ENCODE measurements at regions not wholly inside any gene's neighbourhood (a gene's known extent, or its start where the extent isn't known, plus 50 kb on each side); places are given as distances from the start of the nearest gene placed in this dataset.

DNA sequence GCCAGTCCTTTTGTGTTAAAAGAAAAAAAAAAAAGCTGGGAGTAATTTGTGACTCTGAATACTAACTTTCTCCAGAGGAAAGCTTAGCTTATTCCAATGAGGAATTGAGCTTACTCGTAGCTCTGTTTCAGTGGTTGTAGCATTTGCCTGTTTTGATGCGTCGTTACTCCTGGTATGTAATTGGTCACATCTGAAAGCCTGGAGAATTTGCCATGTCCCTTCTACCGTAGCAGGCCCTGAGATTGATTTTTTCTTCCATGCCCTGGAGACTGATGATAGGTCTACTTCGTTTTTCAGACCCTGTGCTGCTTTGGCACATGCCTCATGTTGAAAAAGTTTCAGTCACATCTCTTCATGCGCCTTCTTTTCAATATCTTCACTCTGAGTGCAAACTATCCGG is 1103.0 kb downstream of the PLA2G4A start:
- TF ChIP-seq, protein P1, sequence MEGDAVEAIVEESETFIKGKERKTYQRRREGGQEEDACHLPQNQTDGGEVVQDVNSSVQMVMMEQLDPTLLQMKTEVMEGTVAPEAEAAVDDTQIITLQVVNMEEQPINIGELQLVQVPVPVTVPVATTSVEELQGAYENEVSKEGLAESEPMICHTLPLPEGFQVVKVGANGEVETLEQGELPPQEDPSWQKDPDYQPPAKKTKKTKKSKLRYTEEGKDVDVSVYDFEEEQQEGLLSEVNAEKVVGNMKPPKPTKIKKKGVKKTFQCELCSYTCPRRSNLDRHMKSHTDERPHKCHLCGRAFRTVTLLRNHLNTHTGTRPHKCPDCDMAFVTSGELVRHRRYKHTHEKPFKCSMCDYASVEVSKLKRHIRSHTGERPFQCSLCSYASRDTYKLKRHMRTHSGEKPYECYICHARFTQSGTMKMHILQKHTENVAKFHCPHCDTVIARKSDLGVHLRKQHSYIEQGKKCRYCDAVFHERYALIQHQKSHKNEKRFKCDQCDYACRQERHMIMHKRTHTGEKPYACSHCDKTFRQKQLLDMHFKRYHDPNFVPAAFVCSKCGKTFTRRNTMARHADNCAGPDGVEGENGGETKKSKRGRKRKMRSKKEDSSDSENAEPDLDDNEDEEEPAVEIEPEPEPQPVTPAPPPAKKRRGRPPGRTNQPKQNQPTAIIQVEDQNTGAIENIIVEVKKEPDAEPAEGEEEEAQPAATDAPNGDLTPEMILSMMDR (conservative IDR thresholded peaks at IDR 0.05; ENCODE audit: low read length) = no peak
- TF ChIP-seq EZH2phosphoT487 (IDR thresholded peaks at IDR 0.05; ENCODE audit: borderline replicate concordance, low read depth, low read length) = no peak

All from OCI-LY7 (cell line).